ENCODE measurements at regions not wholly inside any gene's neighbourhood (a gene's known extent, or its start where the extent isn't known, plus 50 kb on each side); places are given as distances from the start of the nearest gene placed in this dataset.

- TF ChIP-seq CTCF (IDR thresholded peaks at IDR 0.05) (no peak), POLR2A (IDR thresholded peaks at IDR 0.05) (no peak)
These were observed 125.0 kb upstream of the HS3ST2 start for GRCh38 chr16:22688930-22689329.

Measured in upper lobe of left lung (tissue), 4 donors.